Right ventricle myocardium inferior (tissue), 1 donor: ENCODE measurements at regions not wholly inside any gene's neighbourhood (a gene's known extent, or its start where the extent isn't known, plus 50 kb on each side); places are given as distances from the start of the nearest gene placed in this dataset.

Experiments used
- ATAC-seq: fragments of 200-7000 bp; cut with Tn5 transposase; one replicate; pipeline ENCODE4 v1.9.1; 2020; ENCODE audit warnings: mild to moderate bottlenecking, moderate library complexity
- DNase-seq: peaks from one replicate; pipeline ENCODE4 v3.0.0; 2021; ENCODE audit errors: missing footprints
- intact Hi-C: fragments of 100-400 bp; cut with DNase I; formaldehyde crosslinking; loops from one replicate; pipeline ENCODE4 v1.11.0; 2022
- donor health status: DM: no; HTN: yes; CAD: no; lungs with severe emphysema.

DNA sequence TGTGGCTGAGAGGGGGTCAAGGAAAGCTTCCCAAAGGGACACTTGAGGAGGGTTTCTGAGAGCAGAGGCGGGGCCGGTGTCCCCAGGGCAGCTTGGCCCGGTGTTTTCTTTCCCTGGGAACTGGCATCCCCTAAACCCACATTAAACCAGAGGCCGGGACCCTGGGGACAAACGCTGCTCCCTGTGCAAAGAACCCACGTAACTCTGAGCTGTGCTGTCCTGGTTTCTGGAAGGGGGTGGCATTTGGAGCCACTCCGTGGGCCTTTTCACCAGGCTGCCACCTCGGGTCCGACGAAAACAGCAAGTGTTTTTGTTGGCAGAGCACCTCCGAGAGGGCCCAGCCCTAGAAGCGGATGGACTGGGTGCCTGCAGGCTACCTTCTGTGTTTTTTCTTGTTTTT, 100.2 kb upstream of the ANO1 start:
- ATAC-seq, result no peak
- intact Hi-C loops, result no loop called here
- DNase-seq, result no peak

DNA sequence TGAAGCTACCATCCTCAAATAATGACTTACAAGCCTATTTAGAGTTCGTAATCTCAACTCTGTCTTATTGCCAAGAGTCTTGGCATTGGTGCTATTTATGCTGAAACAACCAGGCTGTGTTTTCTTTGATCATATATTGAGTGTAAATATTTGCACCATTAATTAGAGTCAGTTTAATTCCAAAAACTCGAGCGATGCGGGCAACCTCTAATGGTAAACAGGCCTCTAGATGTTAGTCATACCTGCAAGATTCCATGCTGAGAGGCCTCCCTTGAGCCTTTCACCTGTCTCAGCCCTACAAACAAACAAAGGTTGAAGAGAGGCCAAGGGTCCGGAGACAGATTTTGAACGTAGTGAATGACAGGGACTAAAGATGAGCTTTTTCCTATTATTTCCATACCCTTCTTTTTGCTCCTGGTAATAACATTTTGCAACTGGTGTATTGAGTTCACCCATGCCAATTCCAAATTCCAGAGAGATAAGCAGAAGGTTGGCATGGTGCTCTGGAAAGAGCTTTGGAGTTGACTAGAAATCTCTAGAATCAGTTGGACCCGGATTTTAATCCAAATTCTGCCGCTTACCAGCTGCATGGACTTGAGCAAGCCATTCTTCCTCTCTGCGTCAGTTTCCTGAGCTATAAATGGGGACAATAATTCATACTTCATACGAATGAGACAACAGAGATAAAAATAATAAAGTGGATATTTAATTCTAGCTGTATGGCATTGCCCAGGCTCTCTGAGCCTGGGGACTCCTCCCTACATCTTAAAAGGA, 99.1 kb upstream of the ANO1 start:
- intact Hi-C loops, result no loop called here
- DNase-seq (no peak), ATAC-seq (no peak)

DNA sequence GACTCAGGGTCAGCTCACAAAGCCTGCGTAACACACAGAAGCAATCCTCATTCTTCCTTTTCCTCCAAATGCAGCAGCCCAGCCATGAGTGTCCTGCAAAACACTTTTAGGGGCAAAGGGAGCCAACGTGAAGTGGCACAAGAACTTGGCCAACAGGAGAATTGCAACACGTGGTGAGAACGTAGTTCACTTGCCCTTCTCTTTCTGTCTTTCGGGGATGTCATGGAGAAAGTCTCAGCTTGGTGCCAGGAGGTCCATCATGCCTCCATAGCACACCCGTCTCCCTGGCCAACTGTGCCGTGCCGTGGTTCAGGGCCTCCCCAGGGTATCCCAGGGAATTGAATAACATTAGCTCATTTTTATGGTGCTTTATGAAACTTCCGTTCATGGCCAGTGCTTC, 98.5 kb upstream of the ANO1 start:
- DNase-seq, result no peak
- ATAC-seq, result no peak
- intact Hi-C loops, result loop anchor here (10.0 kb wide), 1 partner anchor 95 kb away; the partner anchor contains the start of gene ANO1

DNA sequence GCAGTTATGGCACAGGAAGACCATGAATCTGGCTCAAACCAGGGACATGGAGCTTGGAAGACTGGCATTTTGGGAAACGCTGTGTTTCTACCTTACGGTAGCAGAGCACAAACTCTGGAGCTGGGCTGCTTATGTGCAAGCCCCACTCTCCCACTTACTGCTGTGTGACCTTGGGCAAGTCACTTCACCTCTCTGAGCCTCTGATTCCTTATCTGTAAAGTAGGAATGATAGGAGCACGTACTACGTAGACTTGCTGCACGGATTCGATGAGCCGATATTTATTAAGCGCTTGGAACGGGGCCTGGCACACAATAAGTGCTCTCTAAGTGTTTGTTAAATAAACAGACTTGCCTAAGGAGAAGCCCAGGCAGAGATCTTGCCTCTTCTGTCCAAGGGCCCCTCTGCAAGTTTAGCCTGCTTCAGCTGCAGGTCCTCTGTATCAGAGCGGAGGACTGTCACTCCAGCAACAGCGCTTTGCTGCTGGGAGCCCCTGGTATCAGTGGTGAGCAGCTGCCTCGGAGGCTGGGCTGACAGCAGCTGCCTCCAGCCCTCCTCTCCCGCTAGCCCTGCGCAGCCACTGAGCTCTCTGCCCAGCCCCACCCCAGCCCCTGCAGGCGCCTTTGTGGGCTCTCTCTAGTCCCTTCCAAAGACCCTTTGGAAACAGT, 96.9 kb upstream of the ANO1 start:
- ATAC-seq, result no peak
- DNase-seq, result no peak
- intact Hi-C loops, result loop anchor here (10.0 kb wide), 1 partner anchor 94 kb away; the partner anchor contains the start of gene ANO1

DNA sequence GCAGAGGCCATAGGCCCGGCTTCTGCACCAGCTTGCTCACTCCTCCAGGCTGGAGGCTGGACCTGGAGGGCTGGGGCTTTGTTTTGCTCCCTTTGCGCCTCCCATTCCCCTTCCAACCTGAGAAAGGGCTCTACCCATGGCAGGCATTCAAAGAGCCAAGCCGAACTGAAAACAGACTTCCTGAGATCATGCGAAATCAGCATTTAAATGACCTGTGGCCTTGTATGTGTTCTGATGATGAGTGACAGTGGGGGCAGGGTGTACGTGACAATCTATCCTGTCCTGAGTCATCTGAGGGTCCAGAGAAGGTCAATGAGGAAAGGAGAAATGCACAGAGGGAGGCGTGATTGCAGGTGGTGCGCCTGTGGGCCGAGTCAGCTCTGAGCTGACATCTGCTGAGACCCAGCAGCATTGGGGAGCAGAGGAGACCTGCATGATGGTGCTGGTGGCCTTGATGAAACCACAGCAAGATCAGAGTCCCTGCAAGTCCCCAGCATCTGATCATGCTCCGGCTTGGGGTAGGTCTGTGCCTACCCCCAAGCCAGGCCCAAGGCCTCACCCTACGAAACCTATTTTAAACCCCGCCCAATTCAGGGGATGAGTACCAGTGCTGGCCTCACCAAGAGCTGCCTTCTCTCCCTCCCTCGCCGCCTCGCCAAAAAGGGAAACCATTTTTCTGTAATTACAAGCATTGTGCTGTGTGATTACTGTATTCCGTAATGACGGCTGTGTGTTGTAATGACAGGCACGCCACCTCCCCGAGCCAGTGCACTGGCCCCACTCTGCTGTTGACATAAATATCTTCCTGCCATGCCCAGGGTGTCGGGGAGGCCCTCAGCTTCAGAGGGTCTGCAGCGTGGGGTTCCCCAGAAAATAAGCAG, 95.2 kb upstream of the ANO1 start:
- ATAC-seq (no peak), DNase-seq (no peak)
- intact Hi-C loops, result loop anchor here (10.0 kb wide), 1 partner anchor 92 kb away; the partner anchor contains the start of gene ANO1

DNA sequence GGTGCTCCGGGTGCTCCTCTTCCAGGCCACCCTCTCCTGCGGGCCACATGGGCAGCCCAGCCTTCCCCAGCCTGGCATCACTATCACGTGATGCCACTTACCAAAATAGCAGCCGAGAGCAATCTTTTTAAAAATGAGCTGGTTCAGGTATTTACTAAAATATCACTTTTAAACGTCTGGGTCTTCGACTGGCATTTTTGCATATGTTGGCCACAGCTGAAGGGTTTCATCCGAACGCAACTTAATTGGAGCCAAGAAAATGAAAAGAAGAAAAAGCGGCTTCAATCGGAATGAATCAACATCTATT, 94.6 kb upstream of the ANO1 start:
- intact Hi-C loops, result loop anchor here (10.0 kb wide), 1 partner anchor 91 kb away; the partner anchor contains the start of gene ANO1
- DNase-seq, result no peak

DNA sequence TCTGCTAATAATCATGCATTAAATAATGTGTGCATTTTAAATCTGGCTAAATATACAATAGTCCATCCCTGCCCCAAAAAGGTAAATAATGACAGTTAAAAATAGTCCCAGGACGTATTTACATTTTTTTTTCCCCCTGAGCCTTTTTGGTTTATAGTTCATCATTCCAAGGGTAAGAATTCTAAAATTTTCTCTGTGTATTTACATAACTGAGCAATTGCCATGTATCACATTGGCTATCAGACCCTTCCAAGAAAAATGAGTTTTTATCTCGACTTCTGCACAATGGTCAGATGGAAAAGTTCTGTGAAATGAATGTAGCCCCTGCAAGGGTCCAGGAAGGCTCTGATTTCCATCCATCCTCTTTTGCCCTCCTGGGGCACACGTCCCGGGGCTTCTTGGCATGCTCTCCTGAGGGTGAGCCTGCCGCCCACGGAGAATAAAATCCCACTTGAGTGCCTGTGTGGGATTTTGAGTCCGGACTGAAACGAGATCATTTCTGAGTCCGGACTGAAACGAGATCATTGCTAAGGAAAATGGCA, 94.1 kb upstream of the ANO1 start:
- intact Hi-C loops, result loop anchor here (10.0 kb wide), 1 partner anchor 91 kb away; the partner anchor contains the start of gene ANO1
- DNase-seq, result no peak

More for the DNA sequence above, 94.6 kb upstream of the ANO1 start:
- ATAC-seq, result no peak

DNA sequence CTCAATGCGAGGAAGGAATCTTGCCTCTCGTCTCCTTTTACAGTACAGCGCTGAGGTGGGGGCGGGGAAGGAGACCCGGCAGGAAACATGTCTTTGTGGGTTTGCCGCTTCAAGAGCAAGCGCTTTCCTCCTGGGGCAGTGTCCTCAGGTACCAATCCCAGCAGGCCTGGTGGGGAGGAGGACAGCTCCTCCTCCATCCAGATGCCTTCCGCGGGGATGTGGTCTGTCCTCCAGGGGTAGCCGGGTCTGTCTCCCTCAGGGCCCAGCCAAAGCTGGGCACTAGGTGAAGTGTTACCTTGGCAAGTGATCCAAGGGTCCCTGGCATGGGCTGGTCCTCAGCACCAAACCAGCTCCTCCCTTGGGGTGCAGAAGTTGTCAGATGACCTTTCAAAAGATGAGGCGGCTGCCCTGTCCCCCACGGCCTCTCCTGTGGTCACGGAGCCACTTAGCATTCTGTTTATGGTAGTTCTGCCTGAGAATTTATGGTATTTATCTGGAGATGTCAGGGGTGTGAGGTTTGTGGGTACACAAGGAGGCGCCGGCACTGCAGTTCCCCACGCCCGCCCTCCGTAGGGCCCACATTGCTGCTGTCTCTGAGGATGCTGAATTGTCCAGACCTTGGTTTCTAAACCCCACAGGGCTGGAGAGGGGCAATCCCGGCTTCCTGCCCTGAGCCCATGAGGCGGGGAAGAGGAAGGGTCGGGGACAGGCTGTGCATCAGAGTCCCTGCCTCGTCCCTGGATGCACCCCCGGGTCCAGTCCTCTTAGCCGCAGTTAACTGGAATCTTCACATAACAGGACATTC, 93.5 kb upstream of the ANO1 start:
- DNase-seq (no peak), ATAC-seq (no peak)
- intact Hi-C loops, result loop anchor here (10.0 kb wide), 1 partner anchor 90 kb away; the partner anchor contains the start of gene ANO1

More for the DNA sequence above, 94.1 kb upstream of the ANO1 start:
- ATAC-seq, result no peak

DNA sequence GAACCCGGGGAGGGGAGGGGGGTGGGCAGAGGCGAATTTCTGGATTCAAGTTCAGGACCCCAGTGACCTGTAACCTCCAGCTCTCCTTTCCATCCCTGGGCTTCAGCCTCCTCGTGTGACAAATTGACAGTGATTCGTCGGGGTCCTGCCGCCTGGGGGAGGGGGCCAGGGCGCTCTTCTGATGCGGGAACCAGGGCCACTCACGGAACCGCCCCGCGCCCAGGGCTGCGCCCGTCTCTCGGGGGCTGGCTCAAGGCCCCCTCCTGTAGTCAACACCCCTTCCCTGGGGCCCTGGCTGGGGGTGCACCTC, 92.8 kb upstream of the ANO1 start:
- intact Hi-C loops, result loop anchor here (10.0 kb wide), 1 partner anchor 90 kb away; the partner anchor contains the start of gene ANO1
- DNase-seq (no peak), ATAC-seq (no peak)

DNA sequence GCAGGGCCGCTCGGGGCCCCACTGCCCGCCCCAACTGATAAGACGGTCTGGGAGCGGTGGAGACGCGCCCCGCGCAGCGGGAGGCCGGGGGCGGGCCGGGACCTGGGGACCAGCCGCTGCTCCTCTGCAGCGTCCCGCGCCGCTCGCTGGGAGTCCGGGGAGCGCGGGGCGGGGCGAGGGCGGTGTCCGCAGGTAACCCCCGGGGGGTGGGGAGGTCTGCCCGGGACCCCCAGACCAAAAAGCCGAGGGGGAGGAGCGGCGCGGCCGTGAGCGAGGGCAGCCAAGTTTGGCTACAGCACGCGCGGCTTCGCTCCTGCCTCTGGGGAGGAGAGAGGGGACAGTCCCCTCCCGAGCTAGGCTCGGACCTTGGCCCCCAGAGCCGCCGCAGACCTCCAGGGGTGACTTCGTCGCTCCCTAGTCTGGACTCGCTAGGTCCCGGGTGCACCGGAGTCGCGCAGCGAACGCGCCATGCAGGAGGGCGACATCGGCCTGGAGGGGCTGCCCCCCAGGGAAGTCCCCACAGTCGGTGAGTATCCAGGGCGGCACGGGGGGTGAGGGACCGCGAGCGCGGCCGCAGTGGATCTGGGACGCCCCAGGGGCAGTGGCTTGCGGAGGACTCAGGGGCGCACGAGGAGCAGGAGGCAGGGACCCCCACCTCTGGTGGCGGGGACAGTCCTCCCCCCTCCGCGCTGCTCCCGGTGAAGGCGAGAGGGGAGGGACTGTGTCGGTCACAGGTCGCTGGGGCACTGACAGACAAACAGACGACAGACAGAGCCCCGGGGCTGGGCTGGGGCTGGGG, 92.3 kb upstream of the ANO1 start:
- intact Hi-C loops, result loop anchor here (10.0 kb wide), 1 partner anchor 89 kb away; the partner anchor contains the start of gene ANO1
- ATAC-seq (peak; percentile 26), DNase-seq (no peak)

DNA sequence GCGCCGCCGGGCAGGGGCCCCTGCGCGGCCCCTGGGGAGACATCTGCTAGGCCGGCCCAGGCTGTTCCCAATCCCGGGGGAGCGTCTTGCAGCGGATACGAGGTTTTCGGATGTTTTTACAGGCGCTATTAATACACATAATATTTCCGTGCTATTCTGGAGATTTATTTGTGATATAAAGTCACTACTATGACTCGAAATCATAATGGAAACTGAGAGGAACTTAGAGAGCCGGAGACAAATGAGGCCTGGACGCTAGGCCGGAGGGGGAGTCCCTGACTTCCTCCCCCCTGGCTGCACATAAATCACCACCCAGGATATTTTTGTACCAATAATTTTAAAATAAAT, 91.7 kb upstream of the ANO1 start:
- intact Hi-C loops, result loop anchor here (10.0 kb wide), 1 partner anchor 88 kb away; the partner anchor contains the start of gene ANO1
- DNase-seq (no peak), ATAC-seq (peak; percentile 26)

DNA sequence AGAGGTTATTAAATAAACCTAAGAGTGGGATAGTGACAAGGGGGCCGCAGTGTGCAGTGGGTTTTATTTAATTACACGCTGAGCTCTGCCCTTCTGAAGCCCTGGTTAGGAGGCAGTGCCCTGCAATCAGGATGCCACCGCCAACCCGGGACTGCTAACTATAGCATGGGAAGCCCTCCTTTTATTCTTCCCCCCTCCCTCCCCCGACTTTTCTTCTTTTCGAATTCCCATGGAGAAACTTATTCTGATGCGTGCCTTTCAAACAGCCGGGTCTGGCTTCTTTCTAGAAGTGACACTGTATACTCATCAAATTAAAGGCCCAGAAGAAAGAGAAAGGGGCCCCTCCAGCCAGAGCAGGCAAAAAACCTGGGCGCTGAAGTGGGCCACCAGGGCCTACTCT, 91.3 kb upstream of the ANO1 start:
- ATAC-seq (no peak), DNase-seq (no peak)
- intact Hi-C loops, result loop anchor here (10.0 kb wide), 1 partner anchor 88 kb away; the partner anchor contains the start of gene ANO1

DNA sequence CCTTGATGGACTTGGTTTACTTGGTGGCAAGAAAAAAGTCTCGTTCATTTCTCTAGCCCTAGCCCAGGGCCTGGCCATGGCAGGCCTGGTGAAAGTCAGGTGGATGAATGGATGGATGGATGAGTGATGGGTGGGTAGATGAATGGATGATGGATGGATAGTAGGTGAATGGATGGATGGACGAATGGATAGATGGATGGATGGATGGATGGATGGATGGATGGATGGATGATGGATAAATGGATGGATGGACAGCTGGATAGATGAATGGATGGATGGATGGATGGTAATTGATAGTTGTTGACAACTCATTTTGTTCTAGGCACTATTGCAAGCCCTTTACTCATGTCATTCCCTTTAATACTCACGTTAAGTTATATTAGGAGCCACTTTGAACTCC, 86.1 kb upstream of the ANO1 start:
- intact Hi-C loops, result no loop called here
- no peak for ATAC-seq
- DNase-seq, result no peak

DNA sequence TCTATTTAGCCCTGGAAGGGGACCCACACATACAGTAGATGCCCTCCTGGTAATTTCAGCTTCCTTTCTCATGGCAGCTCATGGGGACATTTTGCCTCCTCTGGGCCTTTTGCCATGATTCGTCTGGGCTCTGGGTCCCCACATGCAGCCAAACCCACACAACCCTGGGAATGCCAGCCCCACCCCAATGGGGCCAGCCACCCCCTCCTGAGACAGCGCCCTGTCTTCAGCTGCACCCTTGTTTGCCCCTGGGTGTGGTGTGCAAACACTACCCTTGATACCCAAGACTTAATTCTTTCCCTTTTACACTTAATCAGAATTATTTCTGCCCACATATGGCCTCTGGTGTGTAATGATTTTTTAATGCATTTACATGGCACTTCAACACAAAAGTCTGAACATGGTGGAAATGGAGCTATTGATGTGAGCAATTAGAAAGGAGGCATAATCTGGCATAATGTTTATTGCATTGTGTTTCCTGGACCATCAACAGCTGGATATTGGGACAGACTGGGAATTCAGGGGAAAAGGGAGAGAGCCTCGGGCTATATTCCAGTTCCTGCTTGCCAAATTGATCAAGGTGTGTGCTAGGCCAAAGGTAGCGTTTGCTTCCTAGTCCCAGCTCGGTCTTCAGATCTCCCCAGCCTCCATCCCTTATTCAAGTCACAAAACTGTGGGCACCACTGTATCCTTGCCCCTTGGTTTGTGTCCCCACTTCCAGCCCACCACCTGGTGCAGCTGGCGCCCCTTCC, 85.0 kb upstream of the ANO1 start:
- DNase-seq, result no peak
- intact Hi-C loops, result no loop called here
- no peak for ATAC-seq

DNA sequence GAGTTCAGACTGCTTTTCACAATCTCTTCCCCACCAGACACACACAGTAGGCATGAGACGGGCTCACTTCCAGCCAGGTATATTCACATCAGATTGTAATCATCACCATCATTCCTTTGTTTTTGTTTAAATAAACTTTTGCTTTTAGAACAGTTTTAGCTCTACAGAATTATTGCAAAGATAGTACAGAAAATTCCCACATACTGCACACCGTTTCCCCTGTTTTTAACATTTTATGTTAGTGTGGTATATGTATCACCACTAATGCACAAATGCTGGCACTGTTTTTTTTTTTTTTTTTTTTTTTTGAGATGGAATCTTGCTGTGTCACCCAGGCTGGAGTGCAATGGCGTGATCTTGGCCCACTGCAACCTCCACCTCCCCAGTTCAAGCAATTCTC, 83.3 kb upstream of the ANO1 start:
- intact Hi-C loops, result no loop called here
- DNase-seq (no peak), ATAC-seq (no peak)

DNA sequence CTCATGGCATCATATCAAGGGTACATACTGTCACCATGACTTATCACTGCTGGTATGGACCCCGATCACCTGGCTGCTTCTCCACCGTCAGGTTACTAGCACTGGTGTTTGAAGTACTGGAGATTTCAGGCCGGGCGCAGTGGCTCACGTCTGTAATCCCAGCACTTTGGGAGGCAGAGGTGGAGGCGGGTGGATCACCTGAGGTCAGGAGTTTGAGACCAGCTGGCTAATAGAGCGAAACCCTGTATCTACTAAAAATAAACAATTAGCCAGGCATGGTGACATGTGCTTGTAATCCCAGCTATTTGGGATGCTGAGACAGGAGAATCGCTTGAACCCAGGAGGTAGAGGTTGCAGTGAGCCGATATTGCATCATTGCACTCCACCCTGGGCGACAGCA, 82.4 kb upstream of the ANO1 start:
- ATAC-seq (no peak), DNase-seq (no peak)
- intact Hi-C loops, result no loop called here

DNA sequence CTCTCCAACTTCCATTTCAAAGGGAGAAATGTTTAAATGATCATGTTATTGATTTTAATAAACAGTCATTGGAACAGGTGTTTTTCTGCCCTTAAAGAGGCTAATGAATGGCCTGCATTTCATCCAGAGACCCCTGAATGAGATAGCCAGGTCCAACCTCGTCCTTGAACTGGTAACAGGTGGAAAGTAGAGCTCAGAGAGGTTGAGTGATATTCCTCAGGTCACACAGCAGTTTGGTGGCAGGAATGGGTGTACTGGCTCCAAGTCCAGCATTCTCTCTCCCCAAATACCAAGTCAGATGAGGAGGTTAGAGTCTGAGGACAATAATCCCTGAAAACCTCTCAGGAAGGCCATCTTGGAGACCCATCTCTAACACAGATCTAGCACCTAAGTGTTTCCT, 81.7 kb upstream of the ANO1 start:
- DNase-seq (no peak), ATAC-seq (no peak)
- intact Hi-C loops, result no loop called here
